H1 (cell line): ENCODE measurements at regions not wholly inside any gene's neighbourhood (a gene's known extent, or its start where the extent isn't known, plus 50 kb on each side); places are given as distances from the start of the nearest gene placed in this dataset.

Source experiments
- CTCF ChIA-PET: fragments of 300-600 bp; sonication (Branson Sonifier 250); formaldehyde crosslinking; loops from one replicate; lab custom pipeline; 2021; ENCODE audit not compliant: partially characterized antibody; lab: Charles Lee
- POLR2A ChIA-PET: fragments of 300-600 bp; sonication (Branson Sonifier 250); formaldehyde crosslinking; loops from one replicate; lab custom pipeline; 2021; ENCODE audit warnings: inconsistent platforms; ENCODE audit not compliant: partially characterized antibody; lab: Charles Lee
- DNase-seq, 2 experiments: peaks; one replicate each; pipeline versions ENCODE4 v3.0.0 to v3.0.0-alpha.2; 2010 to 2022; ENCODE audit warnings: low spot score in 2 of 2, low read depth in 1 of 2, mixed read lengths in 1 of 2
- FAIRE-seq: peaks from 2 replicates; lab custom pipeline; 2011; peaks lifted over from hg19 to GRCh38; lab: Jason Lieb, UNC
- H2AFZ ChIP-seq: 2 replicates; pipeline ENCODE4 v1.8.1; 2012; ENCODE audit warnings: low read length, inconsistent platforms
- H2AK5ac ChIP-seq: 2 replicates; pipeline ENCODE4 v1.6.1; 2013; ENCODE audit warnings: low read depth, low read length
- H2BK120ac ChIP-seq: replicated peaks from 2 replicates; pipeline ENCODE3; 2013; ENCODE audit warnings: low read depth, low read length, inconsistent platforms
- H2BK12ac ChIP-seq: 2 replicates; pipeline ENCODE4 v1.6.1; 2013; ENCODE audit warnings: low read depth, low read length
- H2BK15ac ChIP-seq: 2 replicates; pipeline ENCODE4 v1.6.1; 2013; ENCODE audit warnings: low read length
- H2BK20ac ChIP-seq: 2 replicates; pipeline ENCODE4 v1.6.1; 2013; ENCODE audit warnings: low read length
- H2BK5ac ChIP-seq: 2 replicates; pipeline ENCODE4 v1.6.1; 2013; ENCODE audit warnings: low read depth, low read length
- H3K14ac ChIP-seq: 2 replicates; pipeline ENCODE4 v1.6.1; 2013; ENCODE audit warnings: inconsistent platforms; ENCODE audit not compliant: insufficient read length
- H3K18ac ChIP-seq: 2 replicates; pipeline ENCODE4 v1.6.1; 2013; ENCODE audit warnings: low read length; ENCODE audit errors: extremely low read depth
- H3K23ac ChIP-seq: 2 replicates; pipeline ENCODE4 v1.6.1; 2013; ENCODE audit warnings: inconsistent platforms; ENCODE audit not compliant: insufficient read length
- H3K23me2 ChIP-seq: 2 replicates; pipeline ENCODE4 v1.6.1; 2013; ENCODE audit warnings: low read depth, low read length
- H3K27ac ChIP-seq: 2 replicates; pipeline ENCODE4 v1.6.1; 2011; ENCODE audit warnings: low read depth, low read length, inconsistent platforms
- H3K27me3 ChIP-seq, 4 experiments: replicated peaks in 1 of 4; 1 replicate in 1 of 4; 2 replicates in 3 of 4; pipeline versions ENCODE4 v1.6.1 to v1.8.1; 2011 to 2013; ENCODE audit warnings: low read length in 3 of 4, mild to moderate bottlenecking in 3 of 4, inconsistent platforms in 2 of 4, mixed read lengths in 2 of 4, moderate library complexity in 1 of 4; ENCODE audit not compliant: control insufficient read depth in 3 of 4, insufficient read depth in 3 of 4; ENCODE audit errors: extremely low read depth in 1 of 4
- H3K36me3 ChIP-seq, 4 experiments: 2 replicates each; pipeline versions ENCODE4 v1.6.1 to v1.8.1; 2011 to 2013; ENCODE audit warnings: mild to moderate bottlenecking in 4 of 4, low read length in 3 of 4, moderate library complexity in 2 of 4, control low read depth in 1 of 4, inconsistent platforms in 1 of 4; ENCODE audit not compliant: insufficient read depth in 4 of 4, control insufficient read depth in 2 of 4
- H3K4ac ChIP-seq: replicated peaks from 2 replicates; pipeline ENCODE3; 2013; ENCODE audit warnings: low read length, low read depth, mixed read lengths, inconsistent platforms; ENCODE audit not compliant: insufficient read length
- H3K4me1 ChIP-seq, 4 experiments: replicated peaks in 1 of 4; 1 replicate in 1 of 4; 2 replicates in 3 of 4; pipeline versions ENCODE4 v1.6.1 to v1.8.1; 2011 to 2013; ENCODE audit warnings: low read length in 3 of 4, inconsistent platforms in 2 of 4, mixed read lengths in 1 of 4; ENCODE audit not compliant: insufficient read depth in 4 of 4, control insufficient read depth in 3 of 4
- H3K4me2 ChIP-seq, 2 experiments: 2 replicates each; pipeline versions ENCODE4 v1.6.1 to v1.8.1; 2011 to 2013; ENCODE audit warnings: low read depth in 2 of 2, low read length in 2 of 2, control low read depth in 1 of 2, inconsistent platforms in 1 of 2, mild to moderate bottlenecking in 1 of 2; ENCODE audit not compliant: insufficient read depth in 1 of 2
- H3K4me3 ChIP-seq, 4 experiments: fragments of 200-600, 300-600 bp in 1 of 4; sonication (generic), shearing (Covaris generic), sonication (Bioruptor Twin) in 1 of 4; 2 replicates each; pipeline versions ENCODE4 v1.5.1 to v1.8.1; 2011 to 2016; ENCODE audit warnings: low read length in 4 of 4, low read depth in 3 of 4, control low read depth in 2 of 4, inconsistent platforms in 2 of 4, mild to moderate bottlenecking in 2 of 4, mixed read lengths in 1 of 4, moderate library complexity in 1 of 4; ENCODE audit not compliant: insufficient read depth in 2 of 4; ENCODE audit errors: extremely low read depth in 1 of 4
- H3K56ac ChIP-seq: replicated peaks from 2 replicates; pipeline ENCODE3; 2013; ENCODE audit warnings: low read depth, mild to moderate bottlenecking, mixed read lengths, low read length, inconsistent platforms; ENCODE audit not compliant: insufficient read length
- H3K79me1 ChIP-seq: 2 replicates; pipeline ENCODE4 v1.6.1; 2013; ENCODE audit warnings: low read depth, low read length, control low read depth
- H3K79me2 ChIP-seq, 2 experiments: 2 replicates each; pipeline versions ENCODE4 v1.6.1 to v1.8.1; 2012 to 2013; ENCODE audit warnings: low read length in 2 of 2, mild to moderate bottlenecking in 2 of 2, inconsistent platforms in 1 of 2; ENCODE audit not compliant: insufficient read depth in 2 of 2, control insufficient read depth in 1 of 2
- H3K9ac ChIP-seq, 4 experiments: replicated peaks in 1 of 4; 1 replicate in 1 of 4; 2 replicates in 3 of 4; pipeline versions ENCODE4 v1.6.1 to v1.8.1; 2011 to 2013; ENCODE audit warnings: low read depth in 3 of 4, low read length in 3 of 4, control low read depth in 2 of 4, mild to moderate bottlenecking in 2 of 4, moderate library complexity in 2 of 4, inconsistent platforms in 1 of 4; ENCODE audit errors: extremely low read depth in 1 of 4
- H3K9me3 ChIP-seq, 2 experiments: 2 replicates each; pipeline versions ENCODE4 v1.6.1 to v1.8.1; 2012 to 2013; ENCODE audit warnings: mild to moderate bottlenecking in 2 of 2, moderate library complexity in 2 of 2, control low read depth in 1 of 2, inconsistent platforms in 1 of 2, low read depth in 1 of 2, low read length in 1 of 2, mixed read lengths in 1 of 2; ENCODE audit not compliant: insufficient read depth in 2 of 2
- H4K20me1 ChIP-seq, 2 experiments: replicated peaks in 1 of 2; 2 replicates each; pipeline versions ENCODE3 to v1.8.1; 2011 to 2013; ENCODE audit warnings: inconsistent platforms in 2 of 2, low read length in 2 of 2, mild to moderate bottlenecking in 1 of 2; ENCODE audit not compliant: insufficient read depth in 2 of 2, control insufficient read depth in 1 of 2
- H4K5ac ChIP-seq: 2 replicates; pipeline ENCODE4 v1.6.1; 2013; ENCODE audit warnings: low read length, low read depth, mixed read lengths, inconsistent platforms; ENCODE audit not compliant: insufficient read length
- H4K8ac ChIP-seq: 2 replicates; pipeline ENCODE4 v1.8.0; 2013; ENCODE audit warnings: mild to moderate bottlenecking, moderate library complexity, low read length, inconsistent platforms; ENCODE audit not compliant: insufficient read depth; ENCODE audit errors: extremely low read depth
- H4K91ac ChIP-seq: replicated peaks from 2 replicates; pipeline ENCODE3; 2013; ENCODE audit warnings: low read length, mixed read lengths, inconsistent platforms; ENCODE audit not compliant: insufficient read length
- GABPA ChIP-seq: IDR thresholded peaks from 2 replicates; pipeline ENCODE4 v1.6.1; 2011; ENCODE audit warnings: mild to moderate bottlenecking, low read length, moderate library complexity, borderline replicate concordance; ENCODE audit not compliant: insufficient read depth
- HDAC6 ChIP-seq: IDR thresholded peaks from one replicate; pipeline ENCODE4 v1.7.1; 2012; ENCODE audit warnings: low read depth, mild to moderate bottlenecking, inconsistent platforms, low read length, moderate library complexity
- KDM5A ChIP-seq: fragments of 200-600 bp; IDR thresholded peaks from 2 replicates; pipeline ENCODE4 v1.7.1; 2012; ENCODE audit warnings: mild to moderate bottlenecking, low read length, inconsistent platforms, mixed read lengths
- TAF7 ChIP-seq: optimal IDR thresholded peaks from 2 replicates; pipeline ENCODE3; 2011; ENCODE audit warnings: low read depth, mild to moderate bottlenecking, inconsistent platforms, low read length, moderate library complexity, borderline replicate concordance
- TBP ChIP-seq: IDR thresholded peaks from 2 replicates; pipeline ENCODE4 v1.6.1; 2011; ENCODE audit warnings: low read depth, low read length, improper control_type of control experiment
- TCF12 ChIP-seq: IDR thresholded peaks from 2 replicates; pipeline ENCODE4 v1.6.1; 2011; ENCODE audit warnings: low read depth, mild to moderate bottlenecking, low read length

- Histone ChIP-seq H4K5ac (no peak overlapping the region), H4K8ac (no peak overlapping the region), H3K4ac (no peak overlapping the region), H4K20me1 (no peaks in the 10 kb centered on the region), H3K56ac (no peak overlapping the region), H3K9me3 (no peaks in the 10 kb centered on the region), H2BK12ac (no peak overlapping the region), H3K79me1 (no peaks in the 10 kb centered on the region), H3K9ac (no peak overlapping the region), H2AFZ (no peak overlapping the region), H3K18ac (no peak overlapping the region), H3K27ac (no peak overlapping the region), H3K4me1 (peaks cover 0 to 8% (median 7%) of the 10 kb centered on the region in 4 experiments; a peak in 4 of 7 replicates), H2BK5ac (no peak overlapping the region), H3K36me3 (no peaks in the 10 kb centered on the region), H3K14ac (no peak overlapping the region), H4K91ac (no peak overlapping the region), H3K4me2 (no peak overlapping the region), H2BK120ac (no peak overlapping the region), H3K79me2 (no peaks in the 10 kb centered on the region), H2BK20ac (no peak overlapping the region), H3K23me2 (no peaks in the 10 kb centered on the region), H3K4me3 (no peak overlapping the region), H2AK5ac (no peak overlapping the region), H2BK15ac (no peak overlapping the region), H3K27me3 (no peaks in the 10 kb centered on the region), H3K23ac (no peak overlapping the region)
- no peak for DNase-seq
- ChIA-PET POLR2A (no interaction called here), CTCF (no interaction called here)
- FAIRE-seq, result no peak
- TF ChIP-seq GABPA, result no peak
- no peak for TF ChIP-seq HDAC6
- no peak for TF ChIP-seq TAF7
- TF ChIP-seq TBP, result no peak
- no peak for TF ChIP-seq KDM5A
- no peak for TF ChIP-seq TCF12
Measured at GRCh38 chr4:123299212-123299691, 97.3 kb upstream of the SPRY1 start.
